GM18508 (cell line): ENCODE measurements at regions not wholly inside any gene's neighbourhood (a gene's known extent, or its start where the extent isn't known, plus 50 kb on each side); places are given as distances from the start of the nearest gene placed in this dataset.

Source experiments
- ATAC-seq: cut with Tn5 transposase; IDR thresholded peaks from one replicate; pipeline ENCODE4 v1.9.1; 2021; ENCODE audit warnings: moderate number of reproducible peaks; ENCODE audit not compliant: insufficient read depth, unreplicated experiment

DNA sequence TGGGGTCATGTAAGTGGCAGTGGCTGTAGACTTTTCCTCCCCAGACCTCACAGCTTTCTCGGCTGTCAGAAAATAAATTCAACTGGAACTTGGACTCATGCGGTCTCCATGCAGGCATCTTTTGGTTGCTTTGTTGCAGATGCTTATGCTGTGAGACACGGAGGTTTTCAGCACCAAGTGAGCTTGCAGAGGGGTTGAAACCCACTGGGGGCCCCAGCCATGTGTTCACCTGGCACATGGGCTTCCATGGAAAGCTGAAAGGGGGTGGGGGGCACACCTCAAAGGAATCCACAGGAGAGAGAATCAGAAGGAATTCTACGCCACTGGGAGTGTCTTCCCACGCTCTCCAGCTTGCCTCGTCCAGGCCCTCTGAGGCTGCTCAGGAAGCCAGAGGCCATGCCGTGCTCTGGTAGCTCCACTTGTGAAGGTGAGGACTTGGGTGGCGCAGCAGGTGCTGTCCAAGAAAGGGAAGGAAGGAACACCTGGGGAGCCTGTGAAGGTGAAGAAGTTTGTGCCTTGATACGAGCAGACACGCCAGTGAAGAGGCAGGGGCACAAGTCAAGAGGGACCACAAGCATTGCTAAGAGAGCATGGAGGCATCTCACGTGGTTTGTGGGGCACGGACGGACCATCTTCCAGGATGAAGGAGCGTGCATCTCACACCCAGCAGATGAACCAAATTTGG lies 134.3 kb upstream of the PMEPA1 start:
- ATAC-seq: no peak

- ATAC-seq: no peak
Observed at GRCh38 chr20:57842720-57843119, 132.9 kb upstream of the PMEPA1 start.

DNA sequence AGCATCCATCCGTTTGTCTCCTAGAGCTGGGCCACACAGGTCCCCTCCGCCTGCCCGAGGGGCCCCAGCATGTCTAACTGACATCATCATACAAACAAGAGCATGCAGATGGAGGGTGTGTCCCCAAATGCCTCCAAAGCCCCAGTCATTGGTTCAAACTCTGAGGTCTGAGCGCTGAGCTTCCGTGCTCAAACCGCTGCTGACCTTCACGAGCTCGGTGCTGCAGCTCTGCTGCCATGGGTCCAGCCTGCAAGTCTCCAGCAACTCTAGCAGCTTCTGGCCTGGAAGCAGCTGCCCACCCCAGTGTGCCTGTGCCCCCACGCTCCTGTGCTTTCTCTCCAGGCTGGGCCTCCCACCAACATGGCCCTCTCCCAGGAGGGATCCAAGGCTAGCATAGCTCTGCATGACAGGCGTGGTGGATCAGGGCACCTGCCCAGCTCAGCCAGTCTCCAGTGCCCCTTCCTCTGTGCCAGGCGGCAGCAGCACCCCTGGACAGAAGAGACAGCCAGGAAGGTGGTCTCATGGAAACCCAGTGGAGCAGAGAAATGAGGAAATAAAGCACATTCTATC lies 131.6 kb upstream of the PMEPA1 start:
- ATAC-seq: no peak

DNA sequence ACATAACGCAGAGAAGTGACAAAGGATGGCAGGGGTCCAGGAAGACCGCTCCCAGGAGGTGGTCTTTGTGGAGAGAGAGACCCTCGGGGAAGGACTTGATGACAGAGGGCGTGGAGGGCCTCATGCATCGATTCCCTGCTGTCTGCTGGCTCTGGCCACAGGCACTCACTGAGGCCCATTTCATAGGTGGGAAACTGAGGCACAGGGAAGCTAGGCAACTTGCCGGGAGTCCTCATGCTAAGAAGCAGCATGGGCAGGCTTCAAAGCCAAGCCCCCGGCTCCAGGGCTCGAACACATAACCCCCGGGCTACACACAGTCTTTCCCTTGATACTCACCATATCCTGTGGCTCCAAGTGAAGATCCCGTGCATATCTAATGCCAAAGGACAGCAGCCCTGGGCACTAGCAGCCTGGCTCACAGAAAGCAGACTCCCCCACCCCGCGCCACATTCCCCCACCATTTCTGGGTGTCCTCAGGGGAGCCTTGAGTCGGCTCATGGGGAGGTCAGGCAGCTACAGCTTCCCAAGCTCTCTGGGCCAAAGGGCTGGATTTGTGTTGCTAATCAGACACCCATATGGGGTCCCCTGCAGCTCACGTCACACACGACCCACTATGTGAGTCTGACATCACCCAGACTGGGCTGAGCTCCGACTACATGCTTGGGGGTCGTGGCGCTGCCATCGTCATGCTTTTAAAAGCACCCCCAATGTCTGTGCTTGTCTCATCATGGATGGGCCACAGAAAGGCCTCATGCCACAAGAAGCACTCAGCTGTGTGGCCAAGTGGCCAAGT lies 130.9 kb upstream of the PMEPA1 start:
- ATAC-seq: no peak

DNA sequence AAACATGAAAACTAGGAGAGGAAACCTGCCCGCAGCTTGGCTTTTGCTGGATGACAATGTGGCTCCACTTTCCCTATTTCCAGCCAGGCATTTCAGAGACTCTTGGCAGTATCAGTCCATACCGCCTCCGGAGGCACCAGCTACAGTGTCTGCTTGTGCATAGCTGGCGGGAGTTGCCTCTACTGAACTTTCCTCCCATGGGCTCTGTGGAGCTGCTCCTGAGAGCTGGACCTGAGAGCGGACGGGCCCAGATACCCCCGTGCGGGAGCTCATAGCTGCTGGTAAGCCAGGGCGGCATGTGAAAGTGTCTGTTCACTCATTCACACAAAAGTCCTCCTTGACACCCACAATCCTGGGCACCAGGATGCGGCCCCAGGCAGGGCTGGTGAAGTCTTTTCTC lies 130.3 kb upstream of the PMEPA1 start:
- no peak for ATAC-seq

- no peak for ATAC-seq
Observed at GRCh38 chr20:57838670-57839151, 128.9 kb upstream of the PMEPA1 start.

- ATAC-seq: no peak
Observed at GRCh38 chr20:57837208-57838035, 127.6 kb upstream of the PMEPA1 start.

DNA sequence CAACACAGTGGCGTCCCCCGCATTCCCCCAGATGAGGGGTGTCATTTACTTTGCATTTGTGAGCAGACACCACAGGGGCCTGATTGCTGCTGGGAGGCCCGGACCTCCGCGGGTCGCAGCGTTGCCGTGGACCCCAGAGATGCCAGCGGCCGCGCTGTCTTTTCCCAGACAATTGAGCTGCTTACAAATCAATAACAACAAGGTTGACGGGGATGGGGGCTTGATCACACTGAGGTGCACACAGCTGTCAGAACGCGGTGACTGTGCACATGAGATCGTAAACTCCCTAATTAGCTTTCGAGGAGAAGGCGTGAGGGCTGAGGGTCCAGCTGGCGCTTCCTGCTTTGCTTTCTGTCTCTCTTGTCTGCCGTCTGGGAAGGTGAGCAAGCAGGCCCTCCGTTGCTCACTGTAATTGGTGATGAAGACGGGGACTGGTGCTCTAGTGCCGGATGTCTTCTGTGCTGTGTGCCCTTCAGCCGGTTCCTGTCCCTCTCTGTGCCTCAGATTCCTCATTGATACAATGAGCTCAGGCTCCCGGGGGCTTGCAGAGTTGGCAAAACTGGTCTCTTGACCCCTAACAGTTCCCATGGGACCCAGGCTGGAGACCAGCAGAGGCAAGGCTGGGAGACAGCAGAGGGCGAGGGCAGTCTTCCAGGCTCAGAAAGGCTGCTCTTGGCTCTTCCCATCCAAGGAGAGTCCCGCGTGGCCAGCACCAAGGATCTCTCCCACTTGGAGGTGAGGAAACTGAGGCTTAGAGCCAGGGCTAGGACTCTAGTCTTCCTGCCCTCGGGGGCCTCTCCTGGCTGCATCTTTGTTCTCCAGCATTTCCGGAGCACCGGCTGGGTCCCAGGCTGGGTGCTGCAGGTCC lies 126.0 kb upstream of the PMEPA1 start:
- ATAC-seq: no peak

DNA sequence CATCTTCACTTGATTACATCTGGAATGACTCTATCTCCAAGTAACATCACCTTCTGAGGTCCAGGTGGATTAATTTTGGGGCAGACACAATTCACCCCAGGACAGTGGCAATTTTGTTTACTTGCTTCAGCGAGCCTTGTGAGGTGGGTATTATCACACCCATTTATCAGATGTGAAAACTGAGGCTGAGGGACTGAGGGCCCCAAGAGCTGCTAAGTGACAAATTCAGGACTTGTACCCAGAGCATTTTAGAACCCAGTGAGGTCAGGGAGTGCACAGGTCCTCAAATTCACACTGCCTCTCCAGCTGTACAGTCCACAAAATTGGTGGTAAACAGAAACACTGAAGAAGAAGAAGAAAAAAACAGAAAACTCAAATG lies 125.2 kb upstream of the PMEPA1 start:
- no peak for ATAC-seq

DNA sequence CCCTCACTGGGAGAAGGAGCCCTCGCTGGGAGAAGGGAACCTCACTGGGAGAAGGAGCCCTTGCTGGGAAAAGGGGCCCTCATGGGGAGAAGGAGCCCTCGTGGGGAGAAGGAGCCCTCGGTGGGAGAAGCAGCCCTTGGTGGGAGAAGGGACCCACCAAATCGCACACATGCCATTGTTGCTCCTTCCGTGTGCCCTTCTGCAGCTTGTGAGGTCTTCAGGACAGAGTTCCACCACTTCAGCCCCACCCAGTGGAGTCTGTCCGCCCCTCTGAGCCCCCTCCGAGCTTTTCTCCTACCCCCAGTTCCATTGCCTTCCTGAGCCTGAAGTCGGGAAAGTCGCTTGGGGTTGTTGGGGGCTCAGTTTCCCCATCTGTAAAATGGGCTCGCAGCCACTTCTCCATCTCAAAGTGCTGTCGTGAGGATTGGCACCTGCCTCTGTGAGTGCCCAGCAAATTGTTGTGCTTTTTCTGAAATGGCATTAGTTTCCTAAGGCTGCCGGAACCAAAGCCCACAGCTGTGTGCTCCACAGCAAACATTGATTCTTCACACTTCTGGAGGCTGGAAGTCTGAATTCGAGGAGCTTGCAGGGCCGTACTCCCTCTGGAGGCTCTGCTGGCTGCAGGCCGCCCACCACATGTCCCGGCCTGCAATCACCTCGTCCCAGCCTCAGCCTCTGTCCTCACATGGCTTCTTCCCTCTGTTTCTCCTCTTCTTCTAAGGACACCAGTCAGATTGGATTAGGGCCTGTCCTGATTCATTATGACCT lies 124.7 kb upstream of the PMEPA1 start:
- ATAC-seq: no peak

DNA sequence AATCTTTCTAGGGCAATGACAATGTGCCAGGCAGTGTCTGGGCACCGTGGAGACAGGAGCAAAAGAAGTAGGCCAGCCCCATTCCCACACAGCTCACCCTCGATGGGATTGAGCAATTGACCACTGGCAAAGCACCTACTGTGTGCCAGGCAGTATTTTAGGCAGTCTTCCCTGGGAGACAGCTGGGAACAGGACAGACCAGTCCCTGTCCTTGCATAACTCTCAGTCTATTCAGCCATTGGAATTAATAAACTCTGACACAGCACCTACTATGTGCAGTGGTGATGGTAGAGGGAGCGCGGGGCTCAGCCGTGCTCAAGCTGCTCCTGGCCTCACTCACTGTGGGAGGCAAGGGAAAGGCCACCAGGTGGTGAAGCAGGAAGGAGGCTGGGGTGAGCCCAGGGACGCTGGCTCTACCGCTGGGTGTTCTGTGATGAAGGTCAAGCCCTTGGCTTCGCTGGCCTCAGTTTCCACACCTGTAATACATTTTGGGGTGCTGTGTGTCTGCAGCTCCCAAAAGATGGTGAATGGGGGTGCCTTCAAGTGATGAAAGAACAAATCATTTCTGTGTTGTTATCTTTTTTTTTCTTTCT lies 122.3 kb upstream of the PMEPA1 start:
- no peak for ATAC-seq

DNA sequence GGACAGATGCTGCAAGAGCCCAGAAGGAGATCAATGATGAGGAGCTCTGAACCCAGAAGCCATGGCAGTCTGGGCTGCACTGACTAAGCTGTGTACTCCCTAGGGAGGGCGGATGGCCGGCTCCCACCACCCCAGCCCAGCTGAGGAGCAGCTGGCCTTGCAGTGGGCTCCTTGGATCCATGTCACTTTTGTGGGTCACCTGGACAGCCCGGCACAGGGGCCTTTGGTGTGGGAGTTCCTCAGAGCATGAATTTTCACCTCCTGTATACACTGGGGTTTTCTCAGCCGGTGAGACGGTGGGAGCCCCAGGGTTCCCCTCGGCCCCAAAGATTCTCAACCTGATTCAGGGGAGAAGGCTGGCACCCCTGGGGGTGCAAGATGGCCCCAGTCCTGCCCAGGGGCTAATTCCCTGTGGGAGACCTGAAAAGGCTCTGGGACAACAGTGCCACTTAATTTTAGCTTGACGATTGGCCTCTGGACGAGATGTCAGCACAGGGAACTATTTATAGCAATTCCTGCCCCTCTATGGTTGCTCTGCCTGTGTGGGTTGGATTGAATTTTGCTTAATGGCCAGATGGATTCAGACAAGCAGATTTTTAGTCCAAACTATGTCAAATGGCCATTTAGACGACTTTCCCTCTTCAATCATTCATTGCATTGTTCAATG lies 121.6 kb upstream of the PMEPA1 start:
- ATAC-seq: no peak

DNA sequence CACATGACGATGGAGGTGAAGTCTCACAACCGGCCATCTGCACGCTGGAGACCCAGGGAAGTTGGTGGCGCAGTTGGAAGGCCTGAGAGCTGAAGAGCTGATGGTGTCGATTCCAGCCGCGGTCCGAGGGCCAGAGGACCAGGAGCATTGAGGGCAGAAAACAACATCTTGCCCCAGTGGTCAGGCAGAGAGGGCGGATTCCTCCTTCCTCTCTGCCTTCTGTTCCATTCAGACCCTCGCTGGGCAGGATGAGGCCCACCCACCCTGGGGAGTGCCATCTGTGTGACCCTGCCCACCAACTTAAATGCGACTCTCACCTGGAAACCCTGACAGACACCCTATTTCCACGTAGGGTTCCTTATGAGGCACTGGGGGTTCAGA lies 120.7 kb upstream of the PMEPA1 start:
- ATAC-seq: no peak

DNA sequence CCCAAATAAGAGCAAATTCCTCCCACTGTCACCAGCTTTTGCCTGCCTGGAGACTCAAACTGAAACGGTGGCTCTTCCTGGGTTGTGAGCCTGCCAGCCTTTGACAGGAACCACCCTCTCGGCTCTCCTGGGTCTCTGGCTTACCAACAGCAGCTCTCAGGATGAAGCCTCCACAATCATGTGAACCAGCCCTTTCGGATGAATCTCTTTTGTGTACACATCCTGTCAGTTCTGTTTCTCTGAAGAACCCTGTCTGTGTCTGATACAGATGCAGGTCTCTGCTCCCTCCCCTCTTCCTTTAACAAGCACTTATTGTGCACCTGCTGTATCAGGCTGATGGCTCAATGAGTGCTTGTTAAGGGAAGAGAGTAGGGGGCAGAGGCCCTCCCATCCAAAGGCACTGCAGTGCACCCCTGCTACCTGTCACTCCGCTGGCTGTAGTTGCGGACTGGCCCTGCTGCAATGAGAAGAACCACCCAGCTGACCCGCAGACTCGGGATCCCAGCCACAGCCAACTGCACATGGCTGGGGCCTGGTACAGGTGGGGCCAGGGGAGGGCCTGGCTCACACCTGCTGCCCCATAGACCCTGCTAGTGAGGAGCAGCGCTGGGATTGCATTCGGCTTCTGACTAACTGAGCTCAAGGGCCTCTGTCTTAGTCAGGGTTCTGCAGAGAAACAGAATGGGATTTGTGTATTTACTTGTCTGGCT lies 120.1 kb upstream of the PMEPA1 start:
- no peak for ATAC-seq

DNA sequence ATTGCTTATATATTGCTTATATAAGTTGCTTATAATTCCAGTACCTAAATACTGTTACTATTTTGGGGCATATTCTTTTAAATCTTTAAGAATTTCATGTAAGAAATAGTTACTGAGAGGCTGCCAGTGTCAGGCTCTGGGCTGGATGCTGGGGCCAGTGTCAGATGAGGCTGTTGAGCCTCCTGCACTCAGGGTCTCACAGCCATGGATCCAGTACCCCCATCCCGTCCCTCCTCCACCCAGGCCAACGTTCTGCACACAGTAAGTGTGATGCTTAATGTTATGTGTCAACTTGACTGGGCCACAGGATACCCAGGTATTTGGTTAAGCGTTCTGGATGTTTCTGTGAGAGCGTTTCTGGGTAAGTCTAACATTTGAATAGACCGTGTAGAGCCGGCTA lies 119.5 kb upstream of the PMEPA1 start:
- no peak for ATAC-seq

DNA sequence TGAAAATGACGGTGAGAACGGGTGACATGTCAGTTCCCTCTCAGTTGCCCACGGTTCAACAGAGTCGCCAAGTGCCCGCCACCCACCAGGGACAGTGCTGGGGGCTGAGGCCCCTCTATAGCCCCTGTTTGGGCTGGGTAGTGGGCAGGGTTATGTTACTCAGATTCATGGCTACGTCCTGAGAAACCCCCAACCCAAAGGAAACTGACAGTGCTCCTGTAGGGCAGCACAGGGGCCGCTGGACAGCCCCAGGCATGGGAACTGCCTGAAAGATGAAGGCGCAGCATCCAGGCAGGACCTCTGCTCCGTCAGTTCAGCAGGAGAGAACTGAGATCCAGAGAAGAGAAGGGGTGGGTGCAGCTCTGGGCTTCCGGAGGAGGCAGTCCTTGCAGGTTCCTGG lies 118.9 kb upstream of the PMEPA1 start:
- no peak for ATAC-seq

DNA sequence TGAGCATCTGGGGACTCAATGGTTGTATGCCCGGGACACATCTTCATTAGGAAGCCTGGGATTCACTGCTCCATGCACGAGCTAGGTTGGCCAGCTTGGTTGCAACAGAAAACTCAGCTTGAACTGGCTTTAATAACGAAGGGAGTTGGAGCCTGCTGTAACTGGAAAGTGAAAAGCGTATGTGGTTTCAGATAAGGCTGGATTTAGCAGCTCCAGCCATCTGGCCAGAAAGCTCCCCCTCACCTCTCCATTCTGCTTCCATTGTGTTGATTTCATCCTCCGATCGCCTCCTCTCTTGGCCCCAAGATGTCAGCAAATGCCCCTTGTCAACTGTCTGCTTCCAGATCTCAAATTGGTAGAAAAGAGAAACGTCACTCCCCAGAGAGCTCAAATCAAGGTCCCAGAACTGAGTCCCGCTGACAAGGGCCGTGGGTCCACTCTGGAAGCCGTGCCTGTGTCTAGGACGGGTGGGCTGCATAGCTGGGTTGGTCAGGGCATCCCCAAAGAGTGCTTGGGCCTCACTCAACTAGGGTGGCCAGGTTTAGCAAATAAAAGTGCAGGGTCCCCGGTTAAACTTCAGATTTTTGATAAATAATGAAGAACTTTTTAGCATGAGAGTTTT lies 117.0 kb upstream of the PMEPA1 start:
- no peak for ATAC-seq
